OCI-LY1 (cell line): ENCODE measurements at regions not wholly inside any gene's neighbourhood (a gene's known extent, or its start where the extent isn't known, plus 50 kb on each side); places are given as distances from the start of the nearest gene placed in this dataset.

ENCODE experiments used
- H2AFZ ChIP-seq: fragments of 200-600 bp; sonication (generic), shearing (Covaris generic); 2 replicates; pipeline ENCODE4 v1.6.0; 2014; ENCODE audit warnings: antibody characterized with exemption, mild to moderate bottlenecking, low read length
- H3F3A ChIP-seq: fragments of 200-600 bp; sonication (generic), shearing (Covaris generic); 2 replicates; pipeline ENCODE4 v1.6.0; 2014; ENCODE audit warnings: mild to moderate bottlenecking, antibody characterized with exemption, low read length, moderate library complexity; ENCODE audit not compliant: insufficient read depth
- H3K27ac ChIP-seq: fragments of 200-600 bp; sonication (generic); 2 replicates; pipeline ENCODE4 v1.5.1; 2014; ENCODE audit warnings: low read length, mixed run types, mild to moderate bottlenecking, low read depth; ENCODE audit not compliant: poor library complexity, severe bottlenecking
- H3K27me3 ChIP-seq: fragments of 200-600 bp; sonication (generic); 2 replicates; pipeline ENCODE4 v1.6.0; 2014; ENCODE audit warnings: antibody characterized with exemption, mild to moderate bottlenecking, low read length, moderate library complexity; ENCODE audit not compliant: insufficient read depth
- H3K36me3 ChIP-seq: fragments of 200-600 bp; sonication (generic); 2 replicates; pipeline ENCODE4 v1.6.1; 2014; ENCODE audit warnings: mild to moderate bottlenecking, antibody characterized with exemption, low read length, moderate library complexity, mixed read lengths; ENCODE audit not compliant: insufficient read depth
- H3K4me1 ChIP-seq: fragments of 200-600 bp; sonication (generic); 2 replicates; pipeline ENCODE4 v1.5.1; 2014; ENCODE audit warnings: mild to moderate bottlenecking, low read length, moderate library complexity; ENCODE audit not compliant: insufficient read depth, severe bottlenecking
- H3K4me2 ChIP-seq: fragments of 200-600 bp; sonication (generic), shearing (Covaris generic); 2 replicates; pipeline ENCODE4 v1.6.1; 2014; ENCODE audit warnings: low read length
- H3K4me3 ChIP-seq: fragments of 200-600 bp; sonication (generic); 2 replicates; pipeline ENCODE4 v1.5.1; 2014; ENCODE audit warnings: low read length, low read depth, mild to moderate bottlenecking, mixed read lengths; ENCODE audit not compliant: poor library complexity, severe bottlenecking
- H3K79me2 ChIP-seq: fragments of 200-600 bp; shearing (Covaris generic); 2 replicates; pipeline ENCODE4 v1.6.1; 2016; ENCODE audit warnings: mixed run types, low read length, mixed read lengths; ENCODE audit not compliant: insufficient read depth
- H3K9ac ChIP-seq: fragments of 200-600 bp; sonication (generic), shearing (Covaris generic); 2 replicates; pipeline ENCODE4 v1.6.1; 2014; ENCODE audit warnings: mild to moderate bottlenecking, low read length, mixed read lengths
- H3K9me2 ChIP-seq: fragments of 200-600 bp; sonication (generic), shearing (Covaris generic); 2 replicates; pipeline ENCODE4 v1.6.1; 2014; ENCODE audit warnings: low read depth, mild to moderate bottlenecking, low read length, mixed read lengths
- H3K9me3 ChIP-seq: fragments of 200-600 bp; shearing (Covaris generic); 2 replicates; pipeline ENCODE4 v1.6.1; 2014; ENCODE audit warnings: low read length, mixed read lengths
- H4K20me1 ChIP-seq: fragments of 200-600 bp; sonication (generic), shearing (Covaris generic); 2 replicates; pipeline ENCODE4 v1.6.0; 2016; ENCODE audit warnings: mild to moderate bottlenecking, low read length; ENCODE audit not compliant: insufficient read depth
- EZH2 ChIP-seq: fragments of 200-600 bp; sonication (generic), shearing (Covaris generic); IDR thresholded peaks from 2 replicates; pipeline ENCODE4 v1.8.0; 2017; ENCODE audit warnings: borderline replicate concordance, mixed run types, mild to moderate bottlenecking, antibody characterized with exemption, low read length, moderate library complexity, mixed read lengths
- TF ChIP-seq, protein P1 (sequence below): fragments of 200-600 bp; sonication (generic), shearing (Covaris generic); IDR thresholded peaks from 2 replicates; pipeline ENCODE4 v1.5.1; 2017; ENCODE audit warnings: mild to moderate bottlenecking, antibody characterized with exemption, low read length, moderate library complexity, mixed read lengths

GRCh38 chr12:75722714-75723200 is 211.3 kb upstream of the KRR1 start:
- Histone ChIP-seq H3K9ac (no peak overlapping the region), H3K27ac (no peak overlapping the region), H4K20me1 (no peaks in the 10 kb centered on the region), H3K9me2 (no peaks in the 10 kb centered on the region), H3K36me3 (no peaks in the 10 kb centered on the region), H3F3A (no peaks in the 10 kb centered on the region), H3K79me2 (no peaks in the 10 kb centered on the region), H3K4me1 (no peaks in the 10 kb centered on the region), H3K4me3 (no peak overlapping the region), H3K9me3 (no peaks in the 10 kb centered on the region), H3K4me2 (no peak overlapping the region), H2AFZ (no peak overlapping the region), H3K27me3 (no peaks in the 10 kb centered on the region)
- TF ChIP-seq EZH2 = no peak

GRCh38 chr12:75721796-75722195 is 210.4 kb upstream of the KRR1 start:
- H3K79me2 ChIP-seq = no peaks in the 10 kb centered on the region
- H3K4me1 ChIP-seq = no peaks in the 10 kb centered on the region
- H3K9ac ChIP-seq = no peak overlapping the region
- H3F3A ChIP-seq = no peaks in the 10 kb centered on the region
- no peaks in the 10 kb centered on the region for H3K36me3 ChIP-seq
- no peak overlapping the region for H3K4me3 ChIP-seq
- no peak for TF ChIP-seq EZH2
- TF ChIP-seq, protein P1, sequence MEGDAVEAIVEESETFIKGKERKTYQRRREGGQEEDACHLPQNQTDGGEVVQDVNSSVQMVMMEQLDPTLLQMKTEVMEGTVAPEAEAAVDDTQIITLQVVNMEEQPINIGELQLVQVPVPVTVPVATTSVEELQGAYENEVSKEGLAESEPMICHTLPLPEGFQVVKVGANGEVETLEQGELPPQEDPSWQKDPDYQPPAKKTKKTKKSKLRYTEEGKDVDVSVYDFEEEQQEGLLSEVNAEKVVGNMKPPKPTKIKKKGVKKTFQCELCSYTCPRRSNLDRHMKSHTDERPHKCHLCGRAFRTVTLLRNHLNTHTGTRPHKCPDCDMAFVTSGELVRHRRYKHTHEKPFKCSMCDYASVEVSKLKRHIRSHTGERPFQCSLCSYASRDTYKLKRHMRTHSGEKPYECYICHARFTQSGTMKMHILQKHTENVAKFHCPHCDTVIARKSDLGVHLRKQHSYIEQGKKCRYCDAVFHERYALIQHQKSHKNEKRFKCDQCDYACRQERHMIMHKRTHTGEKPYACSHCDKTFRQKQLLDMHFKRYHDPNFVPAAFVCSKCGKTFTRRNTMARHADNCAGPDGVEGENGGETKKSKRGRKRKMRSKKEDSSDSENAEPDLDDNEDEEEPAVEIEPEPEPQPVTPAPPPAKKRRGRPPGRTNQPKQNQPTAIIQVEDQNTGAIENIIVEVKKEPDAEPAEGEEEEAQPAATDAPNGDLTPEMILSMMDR = no peak
- H3K27me3 ChIP-seq = no peaks in the 10 kb centered on the region
- no peak overlapping the region for H2AFZ ChIP-seq
- H3K9me2 ChIP-seq = no peaks in the 10 kb centered on the region
- H3K9me3 ChIP-seq = no peaks in the 10 kb centered on the region
- H3K4me2 ChIP-seq = no peak overlapping the region
- no peak overlapping the region for H3K27ac ChIP-seq
- no peaks in the 10 kb centered on the region for H4K20me1 ChIP-seq

GRCh38 chr12:75720812-75721641 is 209.6 kb upstream of the KRR1 start:
- H2AFZ ChIP-seq = no peak overlapping the region
- no peak overlapping the region for H3K9ac ChIP-seq
- H3K4me3 ChIP-seq = no peak overlapping the region
- TF ChIP-seq, protein P1 = no peak
- TF ChIP-seq EZH2 = no peak
- H3K79me2 ChIP-seq = no peaks in the 10 kb centered on the region
- H3F3A ChIP-seq = no peaks in the 10 kb centered on the region
- H3K4me2 ChIP-seq = no peak overlapping the region
- H3K36me3 ChIP-seq = no peaks in the 10 kb centered on the region
- H3K9me3 ChIP-seq = no peaks in the 10 kb centered on the region
- no peaks in the 10 kb centered on the region for H3K27me3 ChIP-seq
- no peaks in the 10 kb centered on the region for H3K9me2 ChIP-seq
- H4K20me1 ChIP-seq = no peaks in the 10 kb centered on the region
- no peaks in the 10 kb centered on the region for H3K4me1 ChIP-seq
- no peak overlapping the region for H3K27ac ChIP-seq
